ENCODE measurements at regions not wholly inside any gene's neighbourhood (a gene's known extent, or its start where the extent isn't known, plus 50 kb on each side); places are given as distances from the start of the nearest gene placed in this dataset.

DNA sequence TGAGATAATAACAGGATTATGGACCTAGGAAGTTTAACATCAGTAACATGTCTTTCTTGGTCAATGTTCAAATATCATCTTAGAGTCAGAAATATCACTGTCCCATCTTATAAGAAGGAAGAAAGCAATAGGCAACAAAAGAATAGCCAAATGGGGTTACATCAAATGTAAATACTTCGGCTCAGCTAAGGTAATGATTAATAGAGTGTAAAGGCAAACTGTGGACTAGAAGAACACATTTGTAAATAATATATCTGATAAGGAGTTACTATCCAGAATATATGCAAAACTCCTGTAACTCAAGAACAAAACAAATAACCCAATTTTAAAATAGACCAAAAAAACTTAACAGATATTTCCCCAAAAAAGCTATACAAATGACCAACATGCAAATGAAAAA, 630.3 kb downstream of the RPS29 start:
- TF ChIP-seq, protein P1, sequence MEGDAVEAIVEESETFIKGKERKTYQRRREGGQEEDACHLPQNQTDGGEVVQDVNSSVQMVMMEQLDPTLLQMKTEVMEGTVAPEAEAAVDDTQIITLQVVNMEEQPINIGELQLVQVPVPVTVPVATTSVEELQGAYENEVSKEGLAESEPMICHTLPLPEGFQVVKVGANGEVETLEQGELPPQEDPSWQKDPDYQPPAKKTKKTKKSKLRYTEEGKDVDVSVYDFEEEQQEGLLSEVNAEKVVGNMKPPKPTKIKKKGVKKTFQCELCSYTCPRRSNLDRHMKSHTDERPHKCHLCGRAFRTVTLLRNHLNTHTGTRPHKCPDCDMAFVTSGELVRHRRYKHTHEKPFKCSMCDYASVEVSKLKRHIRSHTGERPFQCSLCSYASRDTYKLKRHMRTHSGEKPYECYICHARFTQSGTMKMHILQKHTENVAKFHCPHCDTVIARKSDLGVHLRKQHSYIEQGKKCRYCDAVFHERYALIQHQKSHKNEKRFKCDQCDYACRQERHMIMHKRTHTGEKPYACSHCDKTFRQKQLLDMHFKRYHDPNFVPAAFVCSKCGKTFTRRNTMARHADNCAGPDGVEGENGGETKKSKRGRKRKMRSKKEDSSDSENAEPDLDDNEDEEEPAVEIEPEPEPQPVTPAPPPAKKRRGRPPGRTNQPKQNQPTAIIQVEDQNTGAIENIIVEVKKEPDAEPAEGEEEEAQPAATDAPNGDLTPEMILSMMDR (IDR thresholded peaks at IDR 0.05; ENCODE audit: extremely low read depth, missing control alignments), result no peak

GRCh38 chr14:48954446-48954845, 631.7 kb downstream of the RPS29 start:
- TF ChIP-seq, protein P1 (IDR thresholded peaks at IDR 0.05; ENCODE audit: extremely low read depth, missing control alignments), result no peak
- no peak for DNase-seq (ENCODE audit: low spot score)

More for the DNA sequence above, 630.3 kb downstream of the RPS29 start:
- no peak for DNase-seq (ENCODE audit: low spot score)

- DNase-seq (ENCODE audit: low spot score), result no peak
- TF ChIP-seq, protein P1 (IDR thresholded peaks at IDR 0.05; ENCODE audit: extremely low read depth, missing control alignments), result no peak
Observed at GRCh38 chr14:48944809-48945208, 641.4 kb downstream of the RPS29 start.

DNA sequence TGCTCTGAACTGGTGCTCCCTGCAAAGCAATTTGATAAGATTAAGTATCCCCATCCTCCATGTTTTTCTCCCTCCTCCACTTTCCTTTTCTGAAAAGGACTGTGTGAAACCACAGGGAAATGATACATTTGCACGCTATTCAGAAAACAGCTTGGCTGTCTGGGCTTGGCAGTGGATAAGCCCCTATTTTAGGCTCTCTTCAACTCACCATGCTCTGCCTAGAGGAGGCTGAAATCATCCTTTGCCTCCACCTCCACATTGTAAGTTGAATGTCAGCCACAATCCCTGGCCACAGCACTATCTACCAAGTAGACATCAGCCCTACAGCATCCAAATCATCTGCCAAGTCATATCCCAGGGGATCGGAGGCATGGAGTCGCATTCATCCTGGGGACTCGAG, 642.3 kb downstream of the RPS29 start:
- no peak for DNase-seq (ENCODE audit: low spot score)
- TF ChIP-seq, protein P1 (IDR thresholded peaks at IDR 0.05; ENCODE audit: extremely low read depth, missing control alignments), result no peak

DNA sequence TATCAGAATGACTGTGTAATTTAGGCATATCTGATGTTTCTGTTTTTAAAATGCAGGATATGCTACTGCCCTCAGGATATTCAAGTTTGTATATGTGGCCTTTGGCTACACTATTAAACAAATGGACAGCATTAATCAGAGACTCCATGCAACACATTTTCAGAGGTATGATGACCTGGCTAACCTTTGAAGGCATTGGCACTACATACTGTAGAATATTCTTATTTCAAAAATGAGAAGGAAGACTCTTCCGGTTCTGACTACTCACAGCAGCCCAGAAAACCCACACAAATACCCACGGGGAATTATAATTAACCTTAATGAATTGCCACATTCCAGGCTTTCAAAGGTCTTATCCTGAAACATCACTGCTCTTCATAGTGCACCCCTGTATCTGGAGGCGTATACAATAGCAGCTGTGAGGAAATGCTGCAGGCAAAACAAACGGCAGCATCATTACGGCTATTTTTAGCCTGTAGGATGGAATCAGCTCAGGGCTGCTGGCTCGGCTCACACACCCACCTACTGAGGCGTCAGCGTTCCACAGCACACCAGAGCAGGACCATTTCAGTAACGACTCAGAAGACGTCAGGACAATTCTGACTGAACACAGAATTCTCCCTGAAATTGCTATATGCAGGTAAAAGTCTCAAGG, 648.5 kb downstream of the RPS29 start:
- DNase-seq (ENCODE audit: low spot score), result no peak

GRCh38 chr14:48936849-48937248, 649.3 kb downstream of the RPS29 start:
- DNase-seq (ENCODE audit: low spot score), result no peak
- TF ChIP-seq, protein P1 (IDR thresholded peaks at IDR 0.05; ENCODE audit: extremely low read depth, missing control alignments), result no peak

More for the DNA sequence above, 648.5 kb downstream of the RPS29 start:
- TF ChIP-seq, protein P1 (IDR thresholded peaks at IDR 0.05; ENCODE audit: extremely low read depth, missing control alignments), result no peak

GRCh38 chr14:48936362-48936761, 649.8 kb downstream of the RPS29 start:
- DNase-seq (ENCODE audit: low spot score), result no peak
- TF ChIP-seq, protein P1 (IDR thresholded peaks at IDR 0.05; ENCODE audit: extremely low read depth, missing control alignments), result no peak

Data from GM20000 (cell line).